Panc1 (cell line): ENCODE measurements at regions not wholly inside any gene's neighbourhood (a gene's known extent, or its start where the extent isn't known, plus 50 kb on each side); places are given as distances from the start of the nearest gene placed in this dataset.

Experiments used
- CTCF ChIP-seq: fragments of 450-650 bp; IDR thresholded peaks from 2 replicates; pipeline ENCODE4 v1.5.1; 2017; ENCODE audit warnings: mild to moderate bottlenecking
- POLR2AphosphoS5 ChIP-seq: IDR thresholded peaks from 2 replicates; pipeline ENCODE4 v1.6.1; 2012; ENCODE audit warnings: mild to moderate bottlenecking, low read depth, low read length, moderate library complexity
- REST ChIP-seq, 2 experiments: IDR thresholded peaks; 2 replicates each; pipeline ENCODE4 v1.6.1; 2011 to 2012; ENCODE audit warnings: low read depth in 2 of 2, control low read depth in 1 of 2, low read length in 1 of 2, mild to moderate bottlenecking in 1 of 2, moderate library complexity in 1 of 2; ENCODE audit not compliant: insufficient read depth in 1 of 2
- SIN3A ChIP-seq: IDR thresholded peaks from 2 replicates; pipeline ENCODE4 v1.6.1; 2012; ENCODE audit warnings: low read depth, mild to moderate bottlenecking, low read length, moderate library complexity, borderline replicate concordance; ENCODE audit not compliant: insufficient read depth

- TF ChIP-seq CTCF = no peak
- TF ChIP-seq REST (IDR thresholded peaks at IDR 0.05; ENCODE audit: insufficient read depth in 1 of 2, low read depth in 2 of 2, low read length in 1 of 2) = no peak
- no peak for TF ChIP-seq POLR2AphosphoS5
- no peak for TF ChIP-seq SIN3A
These were observed 141.2 kb upstream of the SLC28A3 start for GRCh38 chr9:84481636-84482218.
